ENCODE measurements at regions not wholly inside any gene's neighbourhood (a gene's known extent, or its start where the extent isn't known, plus 50 kb on each side); places are given as distances from the start of the nearest gene placed in this dataset.

GRCh38 chr4:43369036-43369594 is 476.6 kb downstream of the GRXCR1 start:
- no peak for TF ChIP-seq POLR2A (IDR thresholded peaks at IDR 0.05)
- no peak for TF ChIP-seq EP300 (IDR thresholded peaks at IDR 0.05)
- TF ChIP-seq CTCF (IDR thresholded peaks at IDR 0.05), result no peak
- no peaks in the 10 kb centered on the region for H3K4me1 ChIP-seq (ENCODE audit: insufficient read depth)
- H3K9me3 ChIP-seq, result no peaks in the 10 kb centered on the region
- intact Hi-C loops (cut with DNase I), result no loop called here
- H3K27ac ChIP-seq, result no peak overlapping the region
- no peaks in the 10 kb centered on the region for H3K27me3 ChIP-seq
- 34 to 69% (median 54%) methylated on average over 4 of the region's 4 CpGs for WGBS, 3 donors
- no peak for DNase-seq
- no peaks in the 10 kb centered on the region for H3K36me3 ChIP-seq
- H3K4me3 ChIP-seq, result no peak overlapping the region

GRCh38 chr4:43373201-43373600 is 480.7 kb downstream of the GRXCR1 start:
- WGBS, 3 donors, result 88 to 100% (median 88%) methylated on average over 1 of the region's 1 CpG
- no peaks in the 10 kb centered on the region for H3K36me3 ChIP-seq
- no peaks in the 10 kb centered on the region for H3K9me3 ChIP-seq
- H3K27ac ChIP-seq, result no peak overlapping the region
- H3K27me3 ChIP-seq, result no peaks in the 10 kb centered on the region
- TF ChIP-seq POLR2A (IDR thresholded peaks at IDR 0.05) (no peak), EP300 (IDR thresholded peaks at IDR 0.05) (no peak), CTCF (IDR thresholded peaks at IDR 0.05) (no peak)
- intact Hi-C loops (cut with DNase I), result no loop called here
- H3K4me3 ChIP-seq, result no peak overlapping the region
- H3K4me1 ChIP-seq (ENCODE audit: insufficient read depth), result no peaks in the 10 kb centered on the region
- no peak for DNase-seq

GRCh38 chr4:43374216-43374751 is 481.8 kb downstream of the GRXCR1 start:
- intact Hi-C loops (cut with DNase I), result no loop called here
- 80 to 100% (median 92%) methylated on average over 1 of the region's 1 CpG for WGBS, 3 donors
- no peak overlapping the region for H3K27ac ChIP-seq

GRCh38 chr4:43379016-43379415 is 486.5 kb downstream of the GRXCR1 start:
- no peaks in the 10 kb centered on the region for H3K36me3 ChIP-seq
- 91 to 96% (median 93%) methylated on average over 1 of the region's 1 CpG for whole genome bisulfite sequencing, 3 donors
- intact Hi-C loops (cut with DNase I), result no loop called here

More at GRCh38 chr4:43374216-43374751, 481.8 kb downstream of the GRXCR1 start:
- DNase-seq, result no peak
- H3K4me3 ChIP-seq, result no peak overlapping the region
- no peaks in the 10 kb centered on the region for H3K27me3 ChIP-seq
- TF ChIP-seq CTCF (IDR thresholded peaks at IDR 0.05), result no peak
- no peak for TF ChIP-seq EP300 (IDR thresholded peaks at IDR 0.05)
- no peak for TF ChIP-seq POLR2A (IDR thresholded peaks at IDR 0.05)
- no peaks in the 10 kb centered on the region for H3K4me1 ChIP-seq (ENCODE audit: insufficient read depth)
- H3K36me3 ChIP-seq, result no peaks in the 10 kb centered on the region
- no peaks in the 10 kb centered on the region for H3K9me3 ChIP-seq

More at GRCh38 chr4:43379016-43379415, 486.5 kb downstream of the GRXCR1 start:
- no peak for DNase-seq
- Histone ChIP-seq H3K9me3 (no peaks in the 10 kb centered on the region), H3K4me1 (ENCODE audit: insufficient read depth) (no peaks in the 10 kb centered on the region), H3K4me3 (no peak overlapping the region), H3K27me3 (no peaks in the 10 kb centered on the region), H3K27ac (no peak overlapping the region)
- TF ChIP-seq POLR2A (IDR thresholded peaks at IDR 0.05), result no peak
- TF ChIP-seq EP300 (IDR thresholded peaks at IDR 0.05), result no peak
- no peak for TF ChIP-seq CTCF (IDR thresholded peaks at IDR 0.05)
